Activated CD4-positive, alpha-beta T cell treated with anti-CD3 and anti-CD28 coated beads for 1 hour (primary cell): ENCODE measurements at regions not wholly inside any gene's neighbourhood (a gene's known extent, or its start where the extent isn't known, plus 50 kb on each side); places are given as distances from the start of the nearest gene placed in this dataset.
"Not testable (repeated sequence)": the region's sequence is repeated elsewhere in the genome, so short reads cannot be mapped to it uniquely, and the experiment has no call there.

Experiments
- DNase-seq: peaks from one replicate; pipeline ENCODE4 v3.0.0-alpha.2; 2020

- DNase-seq: no peak
Measured at GRCh38 chr2:64743739-64744330, 90.1 kb upstream of the SERTAD2 start.

GRCh38 chr2:64745562-64745961, 91.8 kb upstream of the SERTAD2 start:
- no peak for DNase-seq

- not testable (repeated sequence) for DNase-seq
Measured at GRCh38 chr2:64747690-64748091, 94.0 kb upstream of the SERTAD2 start.

- DNase-seq: no peak
Measured at GRCh38 chr2:64748147-64748546, 94.4 kb upstream of the SERTAD2 start.

GRCh38 chr2:64748561-64748960, 94.8 kb upstream of the SERTAD2 start:
- no peak for DNase-seq

GRCh38 chr2:64749446-64749845, 95.7 kb upstream of the SERTAD2 start:
- DNase-seq: no peak

GRCh38 chr2:64750001-64750816, 96.5 kb upstream of the SERTAD2 start:
- DNase-seq: peak; percentile 19

- peak; percentile 96 for DNase-seq
Measured at GRCh38 chr2:64750817-64751285, 97.1 kb upstream of the SERTAD2 start.

GRCh38 chr2:64751286-64752260, 97.9 kb upstream of the SERTAD2 start:
- DNase-seq: no peak

GRCh38 chr2:64753399-64753798, 99.7 kb upstream of the SERTAD2 start:
- no peak for DNase-seq

GRCh38 chr2:64754570-64754969, 100.9 kb upstream of the SERTAD2 start:
- no peak for DNase-seq

- DNase-seq: no peak
Measured at GRCh38 chr2:64757126-64757525, 103.4 kb upstream of the SERTAD2 start.

- DNase-seq: no peak
Measured at GRCh38 chr2:64760128-64760527, 106.4 kb upstream of the SERTAD2 start.

- no peak for DNase-seq
Measured at GRCh38 chr2:64762301-64762997, 108.7 kb upstream of the SERTAD2 start.

GRCh38 chr2:64763126-64763525, 109.4 kb upstream of the SERTAD2 start:
- no peak for DNase-seq

- DNase-seq: no peak
Measured at GRCh38 chr2:64765160-64765805, 111.6 kb upstream of the SERTAD2 start.

GRCh38 chr2:64766841-64767669, 113.3 kb upstream of the SERTAD2 start:
- no peak for DNase-seq

- DNase-seq: peak; percentile 62
Measured at GRCh38 chr2:64767670-64768468, 114.2 kb upstream of the SERTAD2 start.

GRCh38 chr2:64768491-64769005, 114.8 kb upstream of the SERTAD2 start:
- no peak for DNase-seq
